ENCODE measurements at regions not wholly inside any gene's neighbourhood (a gene's known extent, or its start where the extent isn't known, plus 50 kb on each side); places are given as distances from the start of the nearest gene placed in this dataset.

GRCh38 chr11:129242855-129243254, 50.7 kb upstream of the ARHGAP32 start:
- peaks cover 0 to 8% of the 10 kb centered on the region in 2 donors for H3K4me1 Mint-ChIP-seq
- DNase-seq = no peak
- H3K27ac Mint-ChIP-seq = no peak overlapping the region
- peaks cover 0 to 3% (median 0%) of the 10 kb centered on the region in 6 donors for H3K9me3 Mint-ChIP-seq
- H3K4me3 Mint-ChIP-seq = no peak overlapping the region
- peaks cover 0 to 3% (median 1%) of the 10 kb centered on the region in 3 donors for H3K27me3 Mint-ChIP-seq (ENCODE audit: low read depth in 3 of 3)
- peaks cover 0 to 4% (median 0%) of the 10 kb centered on the region in 3 donors for H3K36me3 Mint-ChIP-seq
